ENCODE measurements at regions not wholly inside any gene's neighbourhood (a gene's known extent, or its start where the extent isn't known, plus 50 kb on each side); places are given as distances from the start of the nearest gene placed in this dataset.
"Not testable (repeated sequence)": the region's sequence is repeated elsewhere in the genome, so short reads cannot be mapped to it uniquely, and the experiment has no call there.

DNA sequence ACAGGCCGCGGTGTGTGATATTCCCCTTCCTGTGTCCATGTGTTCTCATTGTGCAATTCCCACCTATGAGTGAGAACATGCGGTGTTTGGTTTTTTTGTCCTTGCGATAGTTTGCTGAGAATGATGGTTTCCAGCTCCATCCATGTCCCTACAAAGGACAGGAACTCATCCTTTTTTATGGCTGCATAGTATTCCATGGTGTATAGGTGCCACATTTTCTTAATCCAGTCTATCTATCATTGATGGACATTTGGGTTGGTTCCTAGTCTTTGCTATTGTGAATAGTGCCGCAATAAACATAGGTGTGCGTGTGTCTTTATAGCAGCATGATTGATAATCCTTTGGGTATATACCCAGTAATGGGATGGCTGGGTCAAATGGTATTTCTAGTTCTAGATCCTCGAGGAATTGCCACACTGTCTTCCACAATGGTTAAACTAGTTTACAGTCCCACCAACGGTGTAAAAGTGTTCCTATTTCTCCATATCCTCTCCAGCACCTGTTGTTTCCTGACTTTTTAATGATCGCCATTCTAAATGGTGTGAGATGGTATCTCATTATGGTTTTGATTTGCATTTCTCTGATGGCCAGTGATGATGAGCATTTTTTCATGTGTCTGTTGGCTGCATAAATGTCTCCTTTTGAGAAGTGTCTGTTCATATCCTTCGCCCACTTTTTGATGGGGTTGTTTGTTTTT lies 125.1 kb downstream of the USP22 start:
- not testable (repeated sequence) for DNase-seq

DNA sequence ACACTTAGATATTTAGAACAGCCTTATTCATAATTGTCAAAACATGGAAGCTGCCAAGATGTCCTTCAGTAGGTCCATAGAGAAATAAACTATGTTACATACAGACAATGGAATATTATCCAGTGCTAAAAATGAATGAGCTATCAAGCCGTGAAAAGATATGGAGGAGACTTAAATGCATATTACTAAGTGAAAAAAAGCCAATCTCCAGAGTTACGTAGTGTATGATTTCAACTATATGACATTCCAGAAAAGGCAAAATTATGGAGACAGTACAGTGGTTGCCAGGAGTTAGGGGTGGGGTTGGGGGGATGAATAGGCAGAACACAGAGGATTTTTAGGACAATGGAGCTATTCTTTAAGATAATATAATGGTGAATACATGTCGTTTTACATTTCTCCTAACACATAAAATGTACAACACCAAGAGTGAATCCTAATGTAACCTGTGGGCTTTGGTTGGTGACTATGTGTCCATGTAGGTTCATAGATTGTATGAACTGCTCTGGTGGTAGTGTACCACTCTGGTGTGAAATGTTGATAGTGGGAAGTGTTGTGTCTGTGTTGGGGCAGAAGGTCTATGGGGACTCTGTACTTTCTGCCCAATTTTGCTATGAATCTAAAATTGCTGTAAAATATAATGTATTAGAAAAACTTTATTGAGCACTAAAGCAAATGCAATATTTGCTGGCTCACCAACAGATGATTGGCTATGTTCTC lies 122.6 kb downstream of the USP22 start:
- DNase-seq = no peak

DNA sequence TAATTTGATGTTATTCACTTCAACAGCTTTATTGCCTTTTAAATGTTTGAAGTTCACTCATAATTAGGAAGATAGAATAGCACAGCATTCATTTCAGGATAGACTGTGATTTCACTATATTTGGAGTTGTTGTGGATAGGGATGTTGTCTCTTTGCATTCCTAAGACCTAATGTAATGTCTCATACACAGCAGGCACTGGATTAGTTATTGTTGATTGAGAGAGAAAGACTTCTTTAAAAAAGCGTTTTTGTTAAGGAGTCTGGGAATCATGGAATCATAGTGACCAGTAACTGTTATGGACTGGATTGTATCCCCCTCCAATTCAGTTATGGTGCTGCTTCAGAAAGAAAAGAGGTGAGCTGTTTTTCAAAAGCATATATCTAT lies 122.0 kb downstream of the USP22 start:
- no peak for DNase-seq

DNA sequence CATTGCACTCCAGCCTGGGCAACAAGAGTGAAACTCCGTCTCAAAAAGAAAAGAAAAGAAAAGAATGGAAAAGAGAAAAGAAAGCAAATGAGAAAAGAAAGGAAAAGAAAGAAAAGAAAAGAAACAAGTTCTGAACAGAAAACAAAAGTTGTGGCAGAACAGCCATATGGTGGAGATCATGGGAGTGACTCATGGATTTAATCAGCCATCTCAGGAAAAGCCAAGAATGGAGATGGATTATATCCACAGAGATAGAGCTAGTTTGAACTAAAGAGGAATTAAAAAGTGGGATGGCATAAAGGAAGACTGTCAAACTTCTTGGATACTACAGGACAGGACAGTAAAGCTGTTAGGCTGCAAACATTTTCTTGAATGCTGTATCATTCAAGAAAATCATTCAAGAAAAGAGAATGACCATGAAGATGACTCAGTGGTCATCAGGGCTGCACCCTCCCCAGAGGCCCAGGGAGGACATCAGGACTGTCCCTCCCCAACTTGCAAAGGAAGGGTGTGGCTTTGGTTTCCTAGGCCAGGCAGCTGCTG lies 120.6 kb downstream of the USP22 start:
- DNase-seq = peak; percentile 55

DNA sequence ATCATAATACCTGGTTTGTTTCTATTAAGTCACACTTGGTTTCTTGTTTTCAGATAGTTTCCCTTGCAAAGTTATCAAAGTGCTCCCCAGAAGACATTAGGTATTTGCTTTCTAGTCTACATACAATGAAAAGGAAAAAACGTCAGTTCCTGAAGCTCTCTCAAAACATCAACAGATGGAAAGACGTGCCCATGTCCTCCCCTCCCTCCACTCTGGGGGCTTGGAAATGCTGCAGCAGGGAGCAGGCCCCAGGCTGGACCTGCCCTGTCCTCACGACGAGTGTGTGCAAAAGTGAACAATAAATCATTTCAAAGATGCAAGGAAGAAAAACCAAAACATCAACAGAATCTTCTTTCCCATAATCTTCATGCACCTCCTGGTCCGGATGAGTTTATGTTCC lies 118.5 kb downstream of the USP22 start:
- DNase-seq = no peak

DNA sequence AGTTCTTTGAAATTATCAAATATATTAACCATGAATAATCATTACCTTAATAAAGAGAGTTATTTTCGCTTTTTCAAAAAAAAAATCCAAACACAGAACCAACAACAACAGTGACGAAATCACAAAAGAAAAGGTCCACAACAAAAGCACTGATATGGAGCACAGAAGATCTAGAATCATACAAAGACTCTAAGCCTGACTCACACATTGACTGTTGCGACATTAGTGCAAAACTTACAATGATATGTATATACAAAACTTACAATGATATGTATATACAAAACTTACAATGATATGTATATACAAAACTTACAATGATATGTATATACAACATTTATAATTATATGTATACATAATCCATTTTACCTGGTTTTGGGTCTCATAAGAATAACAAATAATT lies 117.7 kb downstream of the USP22 start:
- peak; percentile 44 for DNase-seq

DNA sequence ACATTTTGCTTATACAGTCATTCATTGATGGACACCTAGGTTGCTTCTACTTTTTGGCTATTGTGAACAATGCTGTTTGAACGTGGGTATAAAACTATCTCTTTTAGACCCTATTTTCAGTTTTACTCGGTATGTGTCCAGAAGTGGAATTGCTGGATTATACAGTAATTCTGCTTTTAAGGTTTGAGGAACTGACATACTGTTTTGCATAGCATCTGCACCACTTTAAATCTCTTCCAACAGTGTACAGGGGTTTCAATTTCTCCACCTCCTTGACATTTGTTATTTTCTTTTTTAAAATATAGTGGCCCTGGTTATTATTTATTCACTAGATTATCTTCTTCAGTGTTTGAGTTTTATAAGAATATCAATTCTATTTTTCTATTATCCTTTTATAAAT lies 116.9 kb downstream of the USP22 start:
- peak; percentile 5 for DNase-seq

DNA sequence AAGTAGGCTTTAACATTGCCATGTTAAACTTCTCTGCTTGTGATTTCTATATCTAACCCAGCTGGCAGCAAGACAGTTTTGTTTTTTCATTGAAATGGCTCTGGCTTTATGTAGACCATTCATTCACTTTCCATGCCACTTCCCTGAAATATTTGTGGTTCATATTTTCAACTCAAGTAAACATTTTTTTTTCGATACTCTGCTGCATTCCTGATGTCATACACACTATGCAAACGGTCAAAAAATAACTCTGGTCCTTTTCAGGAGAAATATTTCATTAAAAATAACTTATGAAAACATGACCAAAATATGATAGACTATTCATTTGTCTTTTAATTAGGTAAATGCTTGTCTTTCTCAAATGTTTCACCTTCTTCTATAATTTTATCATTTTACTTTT lies 116.3 kb downstream of the USP22 start:
- no peak for DNase-seq

DNA sequence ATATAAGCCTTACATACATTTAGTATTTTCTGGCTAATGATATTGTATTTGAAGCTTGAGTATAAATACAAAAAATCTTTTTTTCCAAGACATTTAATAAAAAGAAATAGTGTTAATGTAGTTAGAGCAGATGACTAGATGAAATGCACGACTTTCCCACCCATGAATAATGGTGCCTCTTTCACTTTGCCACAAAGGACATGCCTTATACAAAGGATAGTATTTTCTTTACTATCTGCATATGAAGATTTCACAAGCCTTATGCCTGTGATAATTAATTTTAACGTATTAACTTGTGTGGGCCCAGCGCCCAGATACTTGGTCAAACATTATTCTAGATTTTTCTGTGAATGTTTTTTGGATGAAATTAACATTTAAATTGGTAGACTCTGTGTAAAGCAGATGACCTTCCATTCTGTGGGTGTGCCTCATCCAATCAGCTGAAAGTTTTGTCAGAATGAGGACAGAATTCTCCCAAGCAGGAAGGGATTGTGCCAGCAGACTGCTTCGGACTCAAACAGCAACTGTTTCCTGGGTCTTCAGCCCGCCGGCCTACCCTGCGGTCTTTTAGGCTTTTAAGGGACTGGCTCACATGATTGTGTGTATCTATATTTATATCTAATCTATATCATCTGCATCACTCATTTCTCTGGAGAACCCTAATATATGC lies 115.4 kb downstream of the USP22 start:
- DNase-seq = no peak

DNA sequence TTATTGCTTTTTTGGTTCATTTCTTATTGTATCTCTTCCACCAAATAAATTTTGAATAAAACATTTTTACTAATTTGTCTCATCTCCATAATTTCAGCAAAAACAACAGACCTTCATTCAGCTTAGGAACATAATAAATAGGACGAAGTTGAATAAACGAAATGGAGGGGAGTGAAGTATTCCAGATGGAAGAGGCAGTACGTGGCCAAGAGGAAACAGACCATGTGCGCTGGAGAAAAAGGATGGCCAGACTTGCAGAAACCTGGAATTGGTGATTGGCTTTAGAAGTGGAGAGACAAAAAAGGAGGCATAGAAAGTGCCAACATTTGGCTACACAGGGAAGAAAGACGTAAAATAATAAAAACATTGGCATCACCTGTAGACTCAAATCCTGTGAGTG lies 113.5 kb downstream of the USP22 start:
- DNase-seq = no peak

DNA sequence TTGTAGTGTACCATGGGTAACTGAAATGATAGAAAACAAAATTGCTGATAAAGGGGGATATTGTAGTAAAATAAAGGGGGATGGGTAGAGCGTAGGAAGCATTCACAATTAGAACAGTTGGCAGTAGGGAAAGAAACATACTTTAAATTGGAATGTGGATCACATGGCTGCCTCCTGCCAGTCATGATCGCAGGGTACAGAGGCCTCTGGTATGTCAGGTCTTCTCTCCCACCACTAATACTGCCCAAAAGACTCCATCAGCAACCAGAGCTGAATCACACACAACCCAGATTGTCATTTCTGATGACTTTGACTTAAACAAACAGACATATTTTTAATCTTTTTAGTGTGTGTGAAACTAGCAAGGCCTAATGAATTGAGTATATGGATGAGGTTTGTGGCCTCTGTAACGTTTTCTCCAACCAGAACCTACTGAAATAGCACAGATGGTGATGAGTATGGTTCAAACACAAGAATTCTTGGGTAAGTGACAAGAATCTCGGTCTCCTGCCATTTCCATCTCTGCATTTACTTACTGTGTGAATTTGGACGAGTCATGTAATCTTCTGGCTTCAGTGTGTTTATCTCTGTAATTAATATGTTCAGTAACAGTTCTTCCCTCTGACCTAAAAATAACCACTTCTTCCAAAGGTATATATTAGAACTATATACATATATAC lies 112.6 kb downstream of the USP22 start:
- DNase-seq = no peak

DNA sequence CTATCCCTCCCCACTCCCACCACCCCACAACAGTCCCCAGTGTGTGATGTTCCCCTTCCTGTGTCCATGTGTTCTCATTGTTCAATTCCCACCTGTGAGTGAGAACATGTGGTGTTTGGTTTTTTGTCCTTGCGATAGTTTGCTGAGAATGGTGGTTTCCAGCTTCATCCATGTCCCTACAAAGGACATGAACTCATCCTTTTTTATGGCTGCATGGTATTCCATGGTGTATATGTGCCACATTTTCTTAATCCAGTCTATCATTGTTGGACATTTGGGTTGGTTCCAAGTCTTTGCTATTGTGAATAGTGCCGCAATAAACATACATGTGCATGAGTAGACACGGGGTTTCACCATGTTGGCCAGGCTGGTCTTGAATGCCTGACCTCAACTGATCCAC lies 109.8 kb downstream of the USP22 start:
- not testable (repeated sequence) for DNase-seq

DNA sequence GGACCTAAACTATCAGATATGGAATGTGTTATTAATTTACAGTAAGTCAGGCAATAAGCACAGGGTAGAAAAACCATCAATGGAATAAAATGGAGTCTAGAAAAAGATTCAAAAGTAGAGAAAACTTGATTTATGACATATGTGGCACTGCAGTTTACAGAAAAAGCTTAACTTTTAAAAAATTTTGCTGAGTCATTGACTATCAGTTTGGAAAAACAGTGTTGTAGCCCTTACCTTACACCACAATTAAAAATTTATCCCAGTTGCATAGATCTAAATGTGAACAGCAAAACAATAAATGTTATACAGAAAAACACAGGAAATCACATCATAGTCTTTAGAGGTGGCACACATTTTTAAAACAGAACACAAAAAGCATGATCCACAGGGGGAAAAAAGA lies 108.5 kb downstream of the USP22 start:
- no peak for DNase-seq

DNA sequence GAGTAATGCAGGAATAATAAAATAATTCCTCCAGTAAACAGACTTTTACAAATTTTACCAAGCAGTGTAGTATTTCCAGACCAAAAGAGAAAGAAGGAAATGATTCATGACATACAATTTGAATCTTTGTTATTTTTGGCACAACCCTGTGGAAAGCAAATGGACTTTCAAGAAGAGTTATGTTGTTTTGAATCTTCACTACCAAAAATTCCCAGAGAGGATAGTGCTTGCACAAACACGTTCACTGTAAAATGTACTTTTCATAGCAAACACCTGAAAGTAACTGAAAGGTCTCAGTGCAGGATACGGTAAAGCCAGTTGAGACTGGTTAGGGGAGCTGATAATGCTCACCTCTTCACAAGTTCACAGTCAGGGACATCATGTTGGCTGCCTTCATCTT lies 107.1 kb downstream of the USP22 start:
- no peak for DNase-seq

DNA sequence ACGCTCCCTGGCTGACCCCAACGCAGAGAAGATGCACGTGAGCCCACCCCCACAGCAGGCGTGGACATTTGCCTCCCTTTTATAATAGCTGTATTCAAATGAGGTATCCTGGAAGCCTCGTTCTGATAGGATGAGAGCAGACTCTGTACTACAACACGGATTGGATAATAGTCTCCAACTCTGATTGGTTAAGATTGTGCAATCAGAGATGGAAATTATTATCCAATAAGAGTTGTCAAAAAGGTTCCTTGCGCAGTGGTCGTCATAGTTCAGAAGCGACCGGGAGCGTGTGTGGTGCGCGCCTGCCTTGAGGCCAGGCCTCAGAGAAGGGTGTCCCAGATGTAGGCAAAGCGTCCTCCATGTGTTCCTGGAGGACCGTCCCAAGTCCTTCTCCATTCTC lies 104.6 kb downstream of the USP22 start:
- no peak for DNase-seq

DNA sequence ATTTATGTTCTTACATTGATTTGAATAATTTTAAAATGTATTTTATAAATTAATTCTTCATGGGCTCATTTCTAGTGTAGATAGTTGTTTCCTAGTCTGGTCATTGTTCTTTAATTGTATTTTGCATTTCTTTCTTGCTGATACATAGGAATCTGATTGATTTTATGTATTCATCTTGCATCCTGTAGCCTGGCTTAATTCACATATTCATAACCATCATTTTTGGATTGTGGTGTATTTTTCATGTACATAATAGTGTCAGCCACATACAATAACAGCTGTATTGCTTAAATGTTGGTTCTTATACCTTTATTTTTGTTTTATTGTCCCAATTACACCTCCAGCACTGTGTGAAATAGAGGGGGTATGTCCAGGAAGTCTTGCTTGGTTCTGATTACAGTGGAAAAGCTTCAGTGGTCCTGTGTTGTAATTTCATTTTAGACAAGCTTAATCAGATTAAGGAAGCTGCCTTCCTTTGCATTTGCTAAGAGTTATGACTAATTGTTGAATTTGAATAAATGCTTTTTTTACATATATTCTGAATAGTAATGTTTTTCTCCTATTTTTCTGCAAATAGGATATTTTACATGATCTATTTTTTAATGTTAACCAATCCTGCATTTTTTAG lies 103.7 kb downstream of the USP22 start:
- DNase-seq = peak; percentile 44

DNA sequence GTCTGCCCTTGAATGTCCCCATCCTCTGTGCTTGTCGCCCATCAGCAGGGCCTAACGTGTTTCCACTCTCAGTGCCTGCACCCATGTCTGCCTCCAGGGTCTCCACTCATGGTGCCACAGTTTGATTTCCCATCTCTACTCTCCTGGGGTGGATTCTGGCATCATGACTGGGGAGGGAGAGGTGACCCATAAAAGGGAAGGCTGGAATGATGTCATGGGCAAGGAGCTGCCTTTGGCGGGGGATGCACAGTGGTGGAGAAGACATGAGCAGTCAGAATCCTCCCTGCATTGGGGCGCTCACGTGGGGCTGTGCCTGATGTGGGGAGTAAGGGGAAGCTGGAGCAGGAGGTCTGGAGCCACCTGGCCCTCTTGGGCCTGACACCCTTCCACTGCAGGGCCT lies 100.9 kb downstream of the USP22 start:
- no peak for DNase-seq

DNA sequence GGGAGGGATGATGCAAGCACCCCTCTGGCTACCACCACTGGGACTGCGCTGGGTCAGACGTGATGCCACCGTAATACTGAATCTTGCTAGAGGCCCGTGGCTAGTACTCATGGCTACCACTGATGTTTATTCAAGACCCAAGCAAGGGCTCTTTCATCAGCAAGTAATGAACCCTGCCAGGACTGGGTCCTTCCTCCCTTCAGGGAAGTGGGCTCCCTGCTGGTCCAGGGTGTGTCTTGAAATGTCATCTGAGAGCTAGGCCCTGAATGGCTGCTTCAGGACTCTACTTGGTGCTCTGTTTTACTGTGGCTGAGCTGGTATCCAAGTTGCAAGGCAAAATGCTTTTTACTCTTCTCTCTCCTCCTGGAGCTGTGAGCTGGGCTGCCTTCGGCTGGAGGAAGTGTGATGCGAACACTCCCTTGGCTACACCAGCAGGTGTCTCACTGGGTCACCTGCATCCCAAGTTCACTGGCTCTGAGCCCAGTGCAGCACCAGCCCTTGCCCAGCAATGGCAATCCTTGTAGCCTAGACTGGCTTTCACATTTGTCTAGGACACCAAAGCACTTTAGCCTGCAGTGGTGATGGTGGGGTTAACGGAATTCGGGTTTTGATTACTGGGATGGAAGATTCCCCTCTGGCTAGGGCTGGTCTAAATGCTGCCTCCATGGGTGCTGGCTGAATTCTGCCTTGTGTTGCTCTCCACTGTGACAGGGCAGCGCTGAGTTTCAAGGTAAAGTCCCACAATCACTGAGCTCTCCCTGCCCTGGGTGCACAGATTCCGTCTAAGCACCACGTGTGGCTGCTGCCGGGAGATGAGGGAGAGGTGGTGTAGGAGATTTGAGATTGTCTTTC lies 98.6 kb downstream of the USP22 start:
- DNase-seq = no peak

DNA sequence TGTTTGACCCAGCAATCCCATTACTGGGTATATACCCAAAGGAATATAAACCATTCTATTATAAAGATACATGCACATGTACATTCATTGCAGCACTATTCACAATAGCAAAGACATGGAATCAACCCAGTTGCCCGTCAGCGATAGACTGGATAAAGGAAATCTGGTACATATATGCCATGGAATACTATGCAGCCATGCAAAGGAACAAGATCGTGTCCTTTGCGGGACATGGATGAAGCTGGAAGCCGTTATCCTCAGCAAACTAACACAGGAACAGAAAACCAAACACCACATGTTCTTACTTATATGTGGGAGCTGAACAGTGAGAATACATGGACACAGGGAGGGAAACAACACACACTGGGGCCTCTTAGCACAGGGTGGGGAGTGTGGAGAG lies 95.1 kb downstream of the USP22 start:
- not testable (repeated sequence) for DNase-seq

DNA sequence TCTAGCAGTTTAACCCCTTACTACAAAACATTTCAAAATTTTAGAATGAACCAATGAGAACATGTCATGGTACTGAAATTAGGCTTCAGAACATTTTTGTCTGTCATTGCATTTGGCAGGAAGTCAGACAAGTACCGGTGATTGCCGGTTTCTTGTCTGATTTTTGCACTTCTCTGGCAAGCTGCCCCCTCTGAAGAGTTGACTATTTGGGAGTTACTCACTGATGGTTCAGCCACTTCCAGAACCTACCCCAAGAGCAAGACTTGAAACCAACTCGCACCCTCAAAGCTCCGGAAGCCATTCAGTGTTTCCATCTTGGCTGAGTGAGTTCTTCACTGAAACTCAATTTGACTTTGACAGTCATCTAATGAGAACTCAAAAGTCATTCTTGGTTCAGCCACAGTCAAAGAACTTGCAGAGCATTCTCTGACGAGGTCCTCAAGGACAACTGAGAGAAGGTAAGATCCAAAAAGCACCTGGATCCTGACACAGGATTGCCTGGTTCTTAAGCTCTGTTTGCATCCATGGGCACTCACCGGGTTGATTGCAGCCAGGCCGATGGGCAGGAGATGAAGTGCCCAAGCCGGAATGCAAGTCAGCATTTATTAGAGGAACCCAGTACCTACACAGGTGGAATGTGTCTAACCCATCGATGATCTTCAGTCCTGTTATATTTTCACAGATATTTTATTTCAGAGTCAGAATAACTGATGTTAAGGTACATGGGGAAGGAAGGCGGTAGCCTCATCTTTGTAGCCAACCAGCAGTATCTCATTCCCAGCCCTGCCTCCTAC lies 93.6 kb downstream of the USP22 start:
- no peak for DNase-seq

All from inflammatory macrophage treated with lipopolysaccharide for 4 hours (primary cell).